ENCODE measurements at regions not wholly inside any gene's neighbourhood (a gene's known extent, or its start where the extent isn't known, plus 50 kb on each side); places are given as distances from the start of the nearest gene placed in this dataset.
A peak's percentile ranks its signal among the peaks of the same experiment; 100 is the strongest.

DNA sequence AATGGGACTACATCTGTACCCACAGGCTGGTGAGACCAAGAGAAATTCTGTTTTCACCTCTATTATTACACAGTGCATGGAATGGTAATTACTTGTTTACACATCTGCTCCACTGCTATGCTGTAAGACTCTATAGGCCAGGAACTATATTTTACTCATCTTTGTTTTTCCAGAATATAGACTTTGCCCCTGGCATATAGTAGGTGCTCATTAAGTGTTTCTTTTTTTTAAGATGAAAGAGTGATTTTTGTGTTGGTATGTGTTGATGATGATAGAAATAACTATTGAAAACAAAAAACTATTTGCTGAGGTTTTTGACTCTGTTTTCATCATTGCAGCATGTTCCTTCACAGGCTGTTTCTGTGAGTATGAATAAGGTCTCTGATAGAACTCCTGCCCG, 294.7 kb downstream of the CSNK1G3 start:
- Histone ChIP-seq H4K20me1 (ENCODE audit: control insufficient read depth, insufficient read depth, insufficient read length) (no peaks in the 10 kb centered on the region), H3K27ac (ENCODE audit: insufficient read length, low read depth, low read length) (no peak overlapping the region), H4K8ac (replicated peaks; ENCODE audit: insufficient read length, low read depth, low read length) (no peak overlapping the region), H3K9ac (ENCODE audit: extremely low read depth, insufficient read length, low read length) (no peak overlapping the region), H4K5ac (ENCODE audit: insufficient read length, low read depth, low read length) (no peak overlapping the region), H3K79me1 (ENCODE audit: insufficient read depth, low read depth, low read length, poor library complexity, severe bottlenecking) (no peaks in the 10 kb centered on the region), H3K18ac (ENCODE audit: insufficient read length, low read depth, low read length) (no peak overlapping the region), H3K56ac (ENCODE audit: insufficient read length, low read depth, low read length) (no peak overlapping the region), H2BK120ac (ENCODE audit: low read depth, low read length, poor library complexity, severe bottlenecking) (no peak overlapping the region), H2BK15ac (ENCODE audit: low read depth, low read length) (no peak overlapping the region), H2AFZ (ENCODE audit: low read length) (no peak overlapping the region), H2BK5ac (ENCODE audit: insufficient read length, low read length) (no peak overlapping the region), H3T11ph (ENCODE audit: low read length) (no peak overlapping the region), H2BK20ac (ENCODE audit: low read depth, low read length, poor library complexity, severe bottlenecking) (no peak overlapping the region), H3K4ac (ENCODE audit: low read depth, low read length) (no peak overlapping the region), H3K23me2 (ENCODE audit: insufficient read length, low read depth, low read length, poor library complexity, severe bottlenecking) (peaks cover 3% of the 10 kb centered on the region), H3K79me2 (ENCODE audit: insufficient read depth, low read length) (no peaks in the 10 kb centered on the region), H2AK5ac (ENCODE audit: insufficient read length, low read length) (no peak overlapping the region), H3K14ac (ENCODE audit: insufficient read depth, low read length) (no peak overlapping the region), H3K23ac (ENCODE audit: insufficient read length, low read depth, low read length) (no peak overlapping the region), H3K4me1 (ENCODE audit: insufficient read depth, low read length) (peaks cover 13% of the 10 kb centered on the region), H2BK12ac (ENCODE audit: insufficient read length, low read depth, low read length) (no peak overlapping the region), H3K4me2 (ENCODE audit: insufficient read depth, insufficient read length, low read length) (no peak overlapping the region), H4K91ac (ENCODE audit: insufficient read length, low read depth, low read length) (no peak overlapping the region), H3K27me3 (ENCODE audit: insufficient read depth, low read length) (no peaks in the 10 kb centered on the region), H3K9me3 (ENCODE audit: control insufficient read depth, low read depth, low read length) (no peaks in the 10 kb centered on the region)
- Mint-ChIP-seq H3K27ac (peak overlapping the region in 1 of 3 experiments; percentile 7; a peak in 2 of 7 replicates), H3K27me3 (ENCODE audit: low read depth) (no peaks in the 10 kb centered on the region), H3K4me1 (peaks cover 65 to 70% of the 10 kb centered on the region in 2 experiments), H3K9me3 (no peaks in the 10 kb centered on the region), H3K36me3 (ENCODE audit: insufficient read depth in 1 of 3, low read depth in 3 of 3) (peaks cover 0 to 4% (median 0%) of the 10 kb centered on the region in 3 experiments; a peak in 2 of 7 replicates), H3K4me3 (no peak overlapping the region)
- TF ChIP-seq, protein P1, sequence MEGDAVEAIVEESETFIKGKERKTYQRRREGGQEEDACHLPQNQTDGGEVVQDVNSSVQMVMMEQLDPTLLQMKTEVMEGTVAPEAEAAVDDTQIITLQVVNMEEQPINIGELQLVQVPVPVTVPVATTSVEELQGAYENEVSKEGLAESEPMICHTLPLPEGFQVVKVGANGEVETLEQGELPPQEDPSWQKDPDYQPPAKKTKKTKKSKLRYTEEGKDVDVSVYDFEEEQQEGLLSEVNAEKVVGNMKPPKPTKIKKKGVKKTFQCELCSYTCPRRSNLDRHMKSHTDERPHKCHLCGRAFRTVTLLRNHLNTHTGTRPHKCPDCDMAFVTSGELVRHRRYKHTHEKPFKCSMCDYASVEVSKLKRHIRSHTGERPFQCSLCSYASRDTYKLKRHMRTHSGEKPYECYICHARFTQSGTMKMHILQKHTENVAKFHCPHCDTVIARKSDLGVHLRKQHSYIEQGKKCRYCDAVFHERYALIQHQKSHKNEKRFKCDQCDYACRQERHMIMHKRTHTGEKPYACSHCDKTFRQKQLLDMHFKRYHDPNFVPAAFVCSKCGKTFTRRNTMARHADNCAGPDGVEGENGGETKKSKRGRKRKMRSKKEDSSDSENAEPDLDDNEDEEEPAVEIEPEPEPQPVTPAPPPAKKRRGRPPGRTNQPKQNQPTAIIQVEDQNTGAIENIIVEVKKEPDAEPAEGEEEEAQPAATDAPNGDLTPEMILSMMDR (conservative IDR thresholded peaks at IDR 0.05): no peak
- no CpG with 5 or more reads among the region's 1 CpG for WGBS (ENCODE audit: extremely low coverage, insufficient read length, low lambda C conversion rate)
- DNase-seq: no peak
